Bone marrow (tissue), 2 donors: ENCODE measurements at regions not wholly inside any gene's neighbourhood (a gene's known extent, or its start where the extent isn't known, plus 50 kb on each side); places are given as distances from the start of the nearest gene placed in this dataset.
"Not testable (repeated sequence)": the region's sequence is repeated elsewhere in the genome, so short reads cannot be mapped to it uniquely, and the experiment has no call there.

Experiments used
- DNase-seq, 2 donors: peaks; one replicate each; lab custom pipeline; 2025; lab: John Stamatoyannopoulos, UW

GRCh38 chr12:91452464-91452863 lies 269.8 kb upstream of the DCN start:
- not testable (repeated sequence) for DNase-seq

- DNase-seq = no peak
These were observed 259.7 kb upstream of the DCN start for GRCh38 chr12:91441993-91442952.

- no peak for DNase-seq
These were observed 258.6 kb upstream of the DCN start for GRCh38 chr12:91441246-91441645.

- no peak for DNase-seq
These were observed 251.5 kb upstream of the DCN start for GRCh38 chr12:91434081-91434480.

- DNase-seq = no peak
These were observed 250.1 kb upstream of the DCN start for GRCh38 chr12:91432755-91433154.

- no peak for DNase-seq
These were observed 249.5 kb upstream of the DCN start for GRCh38 chr12:91432089-91432488.

GRCh38 chr12:91424506-91424905 lies 241.9 kb upstream of the DCN start:
- no peak for DNase-seq

GRCh38 chr12:91423693-91424050 lies 241.1 kb upstream of the DCN start:
- DNase-seq = no peak

- no peak for DNase-seq
These were observed 240.4 kb upstream of the DCN start for GRCh38 chr12:91422811-91423692.

GRCh38 chr12:91422127-91422526 lies 239.5 kb upstream of the DCN start:
- DNase-seq = no peak

GRCh38 chr12:91419809-91420208 lies 237.2 kb upstream of the DCN start:
- DNase-seq = no peak

- no peak for DNase-seq
These were observed 235.8 kb upstream of the DCN start for GRCh38 chr12:91418221-91419090.

GRCh38 chr12:91417650-91418049 lies 235.0 kb upstream of the DCN start:
- DNase-seq = no peak

- no peak for DNase-seq
These were observed 232.0 kb upstream of the DCN start for GRCh38 chr12:91414636-91415035.

- DNase-seq = no peak
These were observed 231.2 kb upstream of the DCN start for GRCh38 chr12:91413581-91414546.

- no peak for DNase-seq
These were observed 224.3 kb upstream of the DCN start for GRCh38 chr12:91406920-91407341.

- DNase-seq = no peak
These were observed 221.8 kb upstream of the DCN start for GRCh38 chr12:91404441-91404840.

GRCh38 chr12:91401190-91401589 lies 218.6 kb upstream of the DCN start:
- no peak for DNase-seq

- no peak for DNase-seq
These were observed 217.7 kb upstream of the DCN start for GRCh38 chr12:91400271-91400670.

- DNase-seq = no peak
These were observed 215.4 kb upstream of the DCN start for GRCh38 chr12:91397866-91398532.
